ENCODE measurements at regions not wholly inside any gene's neighbourhood (a gene's known extent, or its start where the extent isn't known, plus 50 kb on each side); places are given as distances from the start of the nearest gene placed in this dataset.
A peak's percentile ranks its signal among the peaks of the same experiment; 100 is the strongest.

DNA sequence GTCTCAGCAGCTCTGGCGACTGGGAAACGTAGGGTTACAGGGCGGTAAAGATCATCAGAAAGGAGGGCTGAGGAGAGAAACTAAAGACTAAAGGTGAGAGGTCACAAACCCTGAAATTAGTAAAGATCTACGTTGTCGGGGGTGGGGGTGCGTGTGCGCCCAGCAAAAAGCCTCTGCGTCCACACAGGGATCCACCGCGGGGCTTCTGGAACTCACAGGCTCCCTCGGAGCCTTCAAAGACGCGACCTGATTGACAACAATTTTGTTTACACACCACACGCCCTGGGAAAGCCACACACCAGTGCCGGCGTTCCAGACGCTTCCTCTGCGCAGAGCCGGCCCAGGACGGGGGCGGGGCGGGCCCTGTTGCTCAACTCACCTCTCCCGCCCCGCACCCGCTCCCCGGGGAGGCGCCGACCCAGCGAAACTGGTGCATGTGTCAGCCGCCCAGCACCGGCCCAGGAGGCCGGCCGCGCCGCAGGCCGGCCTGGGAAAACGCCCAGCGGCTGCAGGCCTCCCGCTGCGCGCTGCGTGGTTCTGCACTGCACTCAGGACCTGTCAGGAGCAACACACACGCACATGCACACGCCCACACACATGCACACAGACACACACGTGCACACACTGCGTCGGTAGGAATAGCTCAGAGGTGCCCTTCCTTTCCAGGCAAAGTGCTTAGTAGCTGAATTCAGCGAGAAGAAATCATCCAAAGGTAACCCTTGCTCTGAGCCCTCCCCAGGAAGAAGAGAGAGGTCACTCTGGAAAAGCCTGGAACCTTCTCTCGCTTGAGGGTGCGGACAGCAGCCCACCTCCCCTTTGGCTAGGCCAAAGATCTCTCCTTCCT lies 57.2 kb upstream of the ARID1B start (continued):
- no peak for TF ChIP-seq FOSL2 (IDR thresholded peaks at IDR 0.05)
- TF ChIP-seq FOSL2 (CRISPR knock-in tag; IDR thresholded peaks at IDR 0.05), result peak; percentile 58
- TF ChIP-seq HOXB13 (CRISPR knock-in tag; IDR thresholded peaks at IDR 0.05; ENCODE audit: low read depth), result no peak
- TF ChIP-seq RARB (CRISPR knock-in tag; IDR thresholded peaks at IDR 0.05), result no peak
- TF ChIP-seq CEBPB (IDR thresholded peaks at IDR 0.05), result peak; percentile 89 to 94
- no peak for TF ChIP-seq TFCP2L1 (CRISPR knock-in tag; IDR thresholded peaks at IDR 0.05)

GRCh38 chr6:156719395-156719719 lies 57.8 kb upstream of the ARID1B start:
- 18% methylated on average over 13 of the region's 13 CpGs for WGBS (ENCODE audit: missing lambda C conversion rate)
- ChIA-PET CTCF (no interaction called here), POLR2A (interaction anchor here (0.9 to 3.0 kb wide), 3 partner anchors 33 to 61 kb away, joined by 3 to 18 read pairs (median 17); partner anchors contain the start of gene ARID1B)
- FAIRE-seq (no peak), DNase-seq (ENCODE audit: low read depth in 1 of 2, low spot score in 1 of 2) (no peak), ATAC-seq (no peak)
- Histone ChIP-seq H3K4me3 (peak overlapping the region; percentile 30), H3K4me1 (peaks cover 33% of the 10 kb centered on the region), H3K4me2 (peak overlapping the region; percentile 71), H3K27ac (peak overlapping the region; percentile 89 to 95), H3K9me3 (no peaks in the 10 kb centered on the region)
- TF ChIP-seq FOSL2 (IDR thresholded peaks at IDR 0.05) (no peak), FOSL2 (CRISPR knock-in tag; IDR thresholded peaks at IDR 0.05) (peak; percentile 26; the same call in 1 of the 2 replicates), HOXB13 (CRISPR knock-in tag; IDR thresholded peaks at IDR 0.05; ENCODE audit: low read depth) (peak; percentile 39; the same call in 1 of the 2 replicates), HDAC2 (IDR thresholded peaks at IDR 0.05) (no peak), GATA3 (IDR thresholded peaks at IDR 0.05; ENCODE audit: borderline replicate concordance) (no peak), FOSB (CRISPR knock-in tag; IDR thresholded peaks at IDR 0.05) (0 out of 2 replicates have a peak, but pooled peaks have one; percentile 58), CHD2 (IDR thresholded peaks at IDR 0.05; ENCODE audit: low read length, partially characterized antibody) (no peak), TFCP2L1 (CRISPR knock-in tag; IDR thresholded peaks at IDR 0.05) (no peak), RAD21 (conservative IDR thresholded peaks at IDR 0.05 in 1 of 2, IDR thresholded peaks at IDR 0.05 in 1 of 2) (no peak), RNF2 (IDR thresholded peaks at IDR 0.05; ENCODE audit: borderline replicate concordance, low read depth) (no peak), ZNF302 (CRISPR knock-in tag; IDR thresholded peaks at IDR 0.05) (no peak), HOXA7 (CRISPR knock-in tag; IDR thresholded peaks at IDR 0.05) (peak; percentile 61; the same call in 1 of the 2 replicates), SMC3 (IDR thresholded peaks at IDR 0.05) (no peak)
- TF ChIP-seq, protein P1, sequence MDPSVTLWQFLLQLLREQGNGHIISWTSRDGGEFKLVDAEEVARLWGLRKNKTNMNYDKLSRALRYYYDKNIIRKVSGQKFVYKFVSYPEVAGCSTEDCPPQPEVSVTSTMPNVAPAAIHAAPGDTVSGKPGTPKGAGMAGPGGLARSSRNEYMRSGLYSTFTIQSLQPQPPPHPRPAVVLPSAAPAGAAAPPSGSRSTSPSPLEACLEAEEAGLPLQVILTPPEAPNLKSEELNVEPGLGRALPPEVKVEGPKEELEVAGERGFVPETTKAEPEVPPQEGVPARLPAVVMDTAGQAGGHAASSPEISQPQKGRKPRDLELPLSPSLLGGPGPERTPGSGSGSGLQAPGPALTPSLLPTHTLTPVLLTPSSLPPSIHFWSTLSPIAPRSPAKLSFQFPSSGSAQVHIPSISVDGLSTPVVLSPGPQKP (IDR thresholded peaks at IDR 0.05; ENCODE audit: low read depth, low read length), result no peak

DNA sequence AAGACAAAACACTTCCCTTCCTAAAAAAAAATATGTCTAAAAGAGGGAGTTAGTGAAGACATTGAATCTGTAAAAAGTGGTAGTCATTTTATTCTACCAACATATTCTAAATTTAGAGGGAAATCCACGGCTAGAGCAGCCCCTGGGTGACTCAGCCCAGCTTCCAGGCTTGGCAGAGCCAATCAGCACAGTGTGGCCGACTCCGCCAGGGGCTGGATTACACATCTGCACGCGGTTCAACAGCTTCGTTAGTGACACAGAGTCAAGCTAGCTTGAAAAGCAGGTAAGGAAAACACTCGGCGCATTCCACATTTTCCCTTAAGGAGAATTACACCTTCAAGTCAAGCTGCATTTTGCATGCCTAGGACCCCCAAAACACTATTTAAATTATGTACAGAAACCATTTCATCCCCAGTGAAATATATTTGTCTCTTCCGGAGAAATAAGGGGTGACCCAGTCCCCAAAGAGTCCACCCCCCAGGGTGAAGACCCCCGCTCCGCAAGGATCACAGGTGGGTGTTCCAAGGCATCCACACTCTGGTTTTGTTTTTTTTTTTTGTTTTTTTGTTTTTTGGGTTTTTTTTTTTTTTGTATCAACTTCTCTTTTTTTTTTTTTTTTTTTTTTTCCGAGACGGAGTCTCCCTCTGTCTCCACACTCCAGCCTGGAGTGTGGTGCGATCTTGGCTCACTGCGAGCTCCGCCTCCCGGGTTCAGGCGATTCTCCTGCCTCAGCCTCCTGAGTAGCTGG lies 58.4 kb upstream of the ARID1B start:
- no peaks in the 10 kb centered on the region for H3K9me3 ChIP-seq
- 25% methylated on average over 18 of the region's 18 CpGs for WGBS (ENCODE audit: missing lambda C conversion rate)
- CTCF ChIA-PET, result no interaction called here
- peak overlapping the region; percentile 71 for H3K4me2 ChIP-seq
- DNase-seq (ENCODE audit: low read depth in 1 of 2, low spot score in 1 of 2), result peak; percentile 40 to 88
- peak overlapping the region; percentile 30 for H3K4me3 ChIP-seq
- no peak for FAIRE-seq
- H3K27ac ChIP-seq, result peak overlapping the region; percentile 89 to 95
- peaks cover 33% of the 10 kb centered on the region for H3K4me1 ChIP-seq
- POLR2A ChIA-PET, result interaction anchor here (0.9 to 3.0 kb wide), 4 partner anchors 32 to 62 kb away, joined by 3 to 18 read pairs (median 12); partner anchors contain the start of gene ARID1B
- no peak for TF ChIP-seq HDAC2 (IDR thresholded peaks at IDR 0.05)
- TF ChIP-seq, protein P2, sequence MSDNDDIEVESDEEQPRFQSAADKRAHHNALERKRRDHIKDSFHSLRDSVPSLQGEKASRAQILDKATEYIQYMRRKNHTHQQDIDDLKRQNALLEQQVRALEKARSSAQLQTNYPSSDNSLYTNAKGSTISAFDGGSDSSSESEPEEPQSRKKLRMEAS (IDR thresholded peaks at IDR 0.05), result peak; percentile 90
- TF ChIP-seq, protein P3, sequence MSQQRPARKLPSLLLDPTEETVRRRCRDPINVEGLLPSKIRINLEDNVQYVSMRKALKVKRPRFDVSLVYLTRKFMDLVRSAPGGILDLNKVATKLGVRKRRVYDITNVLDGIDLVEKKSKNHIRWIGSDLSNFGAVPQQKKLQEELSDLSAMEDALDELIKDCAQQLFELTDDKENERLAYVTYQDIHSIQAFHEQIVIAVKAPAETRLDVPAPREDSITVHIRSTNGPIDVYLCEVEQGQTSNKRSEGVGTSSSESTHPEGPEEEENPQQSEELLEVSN (IDR thresholded peaks at IDR 0.05; ENCODE audit: borderline replicate concordance, low read depth), result peak; percentile 85
- TF ChIP-seq FOSL2 (IDR thresholded peaks at IDR 0.05), result no peak
- TF ChIP-seq FOSL2 (CRISPR knock-in tag; IDR thresholded peaks at IDR 0.05), result peak; percentile 72
- peak; percentile 82 to 83 for ATAC-seq

All from A549 (cell line).